NCI-H524 (cell line): ENCODE measurements at regions not wholly inside any gene's neighbourhood (a gene's known extent, or its start where the extent isn't known, plus 50 kb on each side); places are given as distances from the start of the nearest gene placed in this dataset.

ENCODE experiments used
- DNase-seq, 2 experiments: peaks; one replicate each; lab custom pipeline; 2025; lab: John Stamatoyannopoulos, UW

GRCh38 chr1:21346365-21347071 lies 56.3 kb upstream of the ECE1 start:
- no peak for DNase-seq

DNA sequence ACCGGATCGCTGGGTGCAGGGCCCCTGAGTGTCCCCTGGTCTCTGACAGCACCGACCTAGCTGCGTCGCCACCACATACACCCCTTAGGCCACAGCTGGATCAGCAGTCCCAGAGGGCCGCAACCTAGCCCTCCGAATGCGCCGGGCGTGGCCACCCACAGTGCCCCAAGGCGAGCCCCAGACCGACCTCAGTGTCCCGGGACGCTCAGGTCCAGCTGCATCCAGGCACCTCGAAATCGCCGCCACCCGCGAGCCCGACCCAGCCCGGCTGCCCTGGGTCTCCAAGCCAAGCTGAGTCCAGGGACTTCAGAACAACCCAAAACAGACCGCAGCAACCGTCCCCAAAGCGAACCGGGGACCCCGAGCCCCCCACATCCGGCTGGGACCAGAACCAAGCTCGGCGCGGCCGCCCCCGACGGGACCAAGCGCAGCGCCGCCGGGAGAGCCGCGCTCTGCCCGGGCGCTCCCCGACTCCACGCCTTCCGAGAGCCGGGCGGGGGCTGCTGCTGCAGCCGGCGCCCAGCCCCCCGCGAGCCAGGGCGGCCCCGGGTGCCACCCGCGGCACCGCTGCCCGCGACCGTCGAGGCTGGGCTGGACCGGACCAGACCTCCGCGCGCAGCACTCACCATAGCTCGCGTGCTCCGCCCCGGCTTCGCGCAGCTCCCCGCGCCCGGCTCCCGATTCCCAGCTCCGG lies 54.6 kb upstream of the ECE1 start:
- no peak for DNase-seq

DNA sequence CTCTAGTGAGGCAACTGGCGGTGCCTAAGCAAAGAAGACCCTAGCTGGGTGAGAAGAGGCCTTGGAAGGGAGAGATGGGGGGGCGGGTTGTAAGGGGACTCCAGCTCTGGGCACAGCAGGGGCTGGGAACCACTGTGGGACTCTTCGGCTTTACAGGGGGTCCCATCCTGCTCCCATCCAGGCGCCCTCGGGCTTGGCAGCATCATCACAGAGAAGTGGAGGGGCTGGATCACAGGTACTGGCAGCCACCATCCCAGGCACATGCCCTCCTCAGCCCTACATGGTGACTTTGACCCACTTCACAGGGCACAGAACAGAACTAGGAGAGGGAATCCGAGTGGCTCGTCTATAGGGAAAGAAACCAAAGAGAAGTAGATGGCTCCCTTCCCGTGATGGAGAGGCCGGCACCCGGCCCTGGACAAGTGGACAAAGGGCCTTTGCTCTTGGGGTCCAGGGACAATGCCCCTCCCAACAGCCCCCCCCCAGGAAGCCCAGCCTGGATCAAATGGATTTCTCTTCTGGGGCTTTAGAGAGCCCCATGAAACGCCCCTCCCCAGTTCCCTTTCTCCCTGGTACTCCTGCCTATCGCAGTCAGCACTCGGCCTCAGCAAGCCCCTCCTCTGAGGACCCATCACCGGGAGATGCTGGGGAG lies 54.0 kb upstream of the ECE1 start:
- no peak for DNase-seq

GRCh38 chr1:21342961-21343838 lies 52.9 kb upstream of the ECE1 start:
- DNase-seq: no peak

- DNase-seq: no peak
These were observed 51.3 kb upstream of the ECE1 start for GRCh38 chr1:21341517-21342078.

GRCh38 chr1:21341022-21341421 lies 50.8 kb upstream of the ECE1 start:
- DNase-seq: no peak

DNA sequence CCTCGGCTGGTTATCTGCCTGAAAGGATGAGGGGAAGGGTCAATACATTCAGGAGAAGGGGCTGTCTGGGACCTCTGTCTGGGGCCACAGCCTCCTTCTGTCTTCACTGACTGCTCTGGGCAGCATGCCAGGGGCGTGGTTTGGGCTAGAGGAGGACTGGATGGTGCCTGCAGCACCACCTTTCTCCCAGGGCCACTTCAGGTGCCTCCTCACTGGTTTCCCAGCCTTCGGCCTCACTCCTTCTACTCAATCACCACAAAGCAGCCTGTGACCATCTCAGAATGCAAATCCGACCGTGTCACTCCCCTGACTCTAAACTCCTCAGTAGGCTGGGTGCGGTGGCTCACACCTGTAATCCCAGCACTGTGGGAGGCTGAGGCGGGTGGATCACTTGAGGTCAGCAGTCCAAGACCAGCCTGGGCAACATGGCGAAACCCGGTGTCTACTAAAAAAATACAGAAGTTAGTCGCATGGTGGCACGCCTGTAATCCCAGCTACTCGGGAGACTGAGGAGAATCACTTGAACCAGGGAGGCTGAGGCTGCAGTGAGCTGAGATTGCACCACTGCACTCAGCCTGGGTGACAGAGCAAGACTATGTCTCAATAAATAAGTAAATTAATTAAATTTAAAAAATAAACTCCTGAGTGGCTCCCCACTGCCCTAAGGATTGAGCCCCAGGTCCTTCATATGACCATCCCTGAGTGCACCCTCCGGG lies 50.1 kb upstream of the ECE1 start:
- peak in 1 of 2 experiments; percentile 7 for DNase-seq
